DLD1 (cell line): ENCODE measurements at regions not wholly inside any gene's neighbourhood (a gene's known extent, or its start where the extent isn't known, plus 50 kb on each side); places are given as distances from the start of the nearest gene placed in this dataset.

Experiments
- in situ Hi-C: cut with HindIII; loops from 2 replicates; pipeline ENCODE4 v1.10.0; 2017; ENCODE audit warnings: low sequenced_read_pairs

- in situ Hi-C loops = no loop called here
Measured at GRCh38 chr12:127685931-127686330, 581.0 kb upstream of the TMEM132C start.

DNA sequence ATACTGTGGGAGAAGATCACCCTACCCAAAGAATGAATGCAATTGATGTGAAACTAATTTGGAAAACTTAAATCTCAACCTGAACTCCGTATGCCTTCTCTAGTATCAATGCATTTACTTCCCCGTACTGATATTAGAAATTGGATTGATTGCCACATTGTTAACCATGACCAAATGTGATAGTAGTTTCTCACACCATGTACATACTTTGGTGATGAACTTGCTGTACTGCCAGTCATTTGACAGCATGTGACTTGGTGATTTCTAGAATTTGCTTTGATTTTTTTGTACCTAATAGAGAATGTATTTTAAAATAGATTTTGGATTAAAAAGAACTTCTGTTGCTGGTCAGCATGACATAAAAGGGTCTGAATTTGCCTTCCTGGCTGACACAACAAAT is 579.8 kb upstream of the TMEM132C start:
- in situ Hi-C loops = no loop called here

DNA sequence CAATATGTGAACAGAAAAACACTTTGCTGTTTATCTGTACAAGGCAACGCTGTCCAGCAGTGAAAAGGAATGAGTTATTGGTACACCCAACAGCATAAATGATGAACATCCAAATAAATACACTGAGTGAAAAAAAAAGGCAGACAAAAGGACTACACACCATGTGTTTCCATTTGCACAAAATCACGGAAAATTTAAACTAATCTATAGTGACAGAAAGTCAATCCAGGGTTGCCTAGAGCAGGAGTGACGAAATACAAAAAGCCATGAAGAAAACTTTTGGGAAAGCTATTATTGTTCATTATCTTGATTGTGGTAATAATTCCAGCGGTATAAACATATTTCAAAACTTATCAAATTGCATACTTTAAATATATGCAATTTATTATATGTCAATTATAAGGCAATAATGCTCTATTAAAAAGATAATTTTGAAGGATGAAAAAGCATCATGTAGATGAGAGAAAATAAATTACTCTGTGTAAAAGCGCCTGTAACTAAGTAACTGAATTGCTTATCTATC is 578.0 kb upstream of the TMEM132C start:
- in situ Hi-C loops = no loop called here

GRCh38 chr12:127690161-127690560 is 576.8 kb upstream of the TMEM132C start:
- in situ Hi-C loops = no loop called here

GRCh38 chr12:127696963-127697362 is 570.0 kb upstream of the TMEM132C start:
- in situ Hi-C loops = no loop called here

GRCh38 chr12:127703026-127703425 is 563.9 kb upstream of the TMEM132C start:
- in situ Hi-C loops = no loop called here

DNA sequence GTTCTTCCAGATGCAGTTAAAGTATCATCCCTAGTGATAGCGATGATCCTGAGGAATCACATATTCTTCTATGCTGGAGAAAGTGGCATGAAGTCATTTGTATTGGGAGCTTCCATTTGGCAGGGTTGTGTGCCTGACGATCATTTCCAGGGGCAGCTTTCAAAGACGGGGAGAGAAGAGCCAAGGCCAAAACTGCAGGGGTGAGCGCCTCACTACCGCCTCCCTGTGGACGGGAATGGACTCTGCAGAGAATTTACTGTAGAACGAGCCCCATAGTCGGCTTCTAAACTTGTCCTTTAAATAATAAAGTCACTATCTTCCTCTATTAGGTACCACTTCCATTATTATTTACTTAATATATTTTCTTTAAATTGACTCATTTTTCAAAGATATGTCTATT is 555.9 kb upstream of the TMEM132C start:
- in situ Hi-C loops = no loop called here

DNA sequence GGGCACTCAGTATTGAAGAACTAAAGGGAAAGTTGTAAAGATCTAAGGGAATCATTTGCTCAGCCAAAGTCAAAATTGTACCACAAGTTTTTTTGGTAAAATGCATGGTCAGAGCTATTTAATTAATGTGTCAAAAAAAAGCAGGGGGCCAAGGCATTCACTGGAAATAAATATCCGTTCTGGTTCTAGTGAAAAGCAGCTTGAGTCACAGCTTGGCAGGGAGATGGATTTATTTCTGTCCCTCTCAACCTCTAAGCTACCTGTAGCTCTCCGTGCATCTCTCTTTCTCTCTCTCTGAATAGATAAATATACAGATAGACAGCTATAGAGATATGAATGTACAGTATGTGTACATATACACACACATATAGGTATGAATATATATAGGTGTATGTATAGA is 554.4 kb upstream of the TMEM132C start:
- in situ Hi-C loops = no loop called here

- in situ Hi-C loops = no loop called here
Measured at GRCh38 chr12:127716166-127716565, 550.8 kb upstream of the TMEM132C start.

DNA sequence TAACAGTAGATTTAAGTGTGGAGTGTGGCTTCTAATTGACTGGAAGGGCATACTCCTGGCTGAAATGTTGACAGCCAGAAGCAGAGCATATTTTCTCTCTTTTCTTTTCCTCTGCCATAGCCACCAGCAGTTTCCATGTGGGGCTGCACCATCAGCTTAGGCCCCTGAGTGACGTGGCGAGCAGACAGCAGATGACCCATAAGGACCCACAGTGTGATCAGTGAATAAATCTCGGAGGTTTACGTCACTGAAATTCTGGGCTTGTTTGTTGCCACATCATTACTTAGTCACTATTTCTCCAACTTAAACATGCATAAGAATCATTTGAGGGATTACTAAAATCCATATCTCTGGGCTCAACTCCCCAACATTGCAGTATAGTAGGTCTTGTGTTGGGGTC is 549.7 kb upstream of the TMEM132C start:
- in situ Hi-C loops = no loop called here

DNA sequence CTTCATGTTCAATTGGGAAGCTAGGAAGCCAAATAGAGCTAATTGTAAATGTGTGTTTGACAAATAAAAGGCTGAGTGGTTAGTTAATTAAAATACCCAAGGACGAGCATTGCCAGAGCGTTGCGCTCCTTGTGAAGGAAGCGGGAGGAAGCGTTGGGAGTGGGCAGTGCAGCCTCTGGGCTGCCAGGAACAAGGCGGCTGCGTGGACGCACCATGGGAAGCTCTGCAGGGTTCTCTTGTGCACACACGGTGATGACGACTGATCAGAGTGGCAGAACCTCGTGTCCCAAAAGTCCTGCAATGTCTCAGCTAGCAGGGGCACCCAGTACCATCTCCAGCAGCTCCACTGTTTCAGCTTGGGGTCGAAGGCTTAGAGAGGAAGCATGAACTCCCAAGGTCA is 546.6 kb upstream of the TMEM132C start:
- in situ Hi-C loops = no loop called here

DNA sequence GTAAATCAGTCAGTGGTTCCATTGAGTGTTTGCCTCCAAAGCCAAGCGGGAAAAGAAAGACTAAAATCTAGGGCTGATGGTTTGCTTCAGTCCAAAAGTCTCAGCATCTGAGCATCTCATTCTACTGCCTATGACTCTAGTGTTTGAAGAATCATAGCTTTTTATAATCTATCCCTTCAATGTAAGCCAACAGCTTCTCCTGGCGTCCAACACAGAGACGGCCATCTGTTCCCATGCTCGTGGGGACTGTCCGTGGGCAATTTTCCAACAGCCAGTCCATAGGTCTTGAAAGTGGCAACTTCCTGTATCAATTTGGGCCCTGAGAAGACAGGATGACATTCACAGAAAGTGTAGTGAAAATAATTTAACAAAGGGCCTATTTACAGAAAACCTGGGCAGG is 544.4 kb upstream of the TMEM132C start:
- in situ Hi-C loops = no loop called here

DNA sequence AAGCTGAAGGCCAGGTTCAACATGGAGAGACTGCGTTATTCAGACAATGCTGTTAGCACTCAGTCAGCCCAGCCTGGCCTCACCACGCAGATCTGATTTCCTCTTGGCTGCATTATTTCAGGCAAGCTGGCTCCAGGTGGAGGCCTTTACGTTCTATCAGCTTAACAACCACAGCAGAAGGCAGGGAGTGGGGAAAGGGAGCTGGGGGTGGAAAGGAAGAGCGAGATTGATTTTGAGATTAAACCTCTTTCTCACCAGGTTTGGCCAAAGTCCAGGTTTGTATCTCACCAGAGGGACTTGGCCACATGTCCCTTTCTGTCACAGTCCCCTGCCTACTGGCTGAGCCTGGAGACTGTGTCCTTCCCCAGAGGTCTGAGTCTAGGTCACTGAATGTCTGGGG is 543.7 kb upstream of the TMEM132C start:
- in situ Hi-C loops = no loop called here

DNA sequence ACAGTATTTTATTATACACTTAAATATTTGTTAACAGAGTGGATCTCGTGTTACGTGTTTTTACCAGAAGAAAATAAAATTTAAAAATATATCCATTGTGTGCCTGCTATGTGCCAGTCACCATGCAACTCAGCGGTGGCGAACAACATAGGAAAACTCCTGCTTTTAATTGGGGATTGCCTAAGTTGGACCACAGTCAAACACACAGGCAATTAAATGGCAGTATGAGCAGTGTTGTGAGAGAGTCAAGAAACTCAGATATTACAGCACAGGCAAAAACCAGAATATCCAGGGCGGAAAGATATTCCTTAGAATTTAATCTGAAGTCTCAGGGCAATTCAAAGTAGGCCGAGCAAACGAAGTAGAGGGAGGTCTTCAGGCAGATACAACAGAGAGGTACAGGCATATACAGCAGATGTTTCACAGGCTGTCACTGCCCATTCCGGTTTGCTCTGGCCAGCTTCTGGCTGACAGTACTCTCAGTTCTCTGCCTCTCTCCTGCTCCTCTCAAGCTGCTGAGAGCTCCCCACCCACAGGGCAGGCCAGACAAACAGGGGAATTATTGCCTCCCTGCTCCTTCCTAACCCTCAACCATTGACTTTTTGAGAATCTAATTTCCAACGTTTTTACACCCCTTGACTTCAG is 540.2 kb upstream of the TMEM132C start:
- in situ Hi-C loops = no loop called here

- in situ Hi-C loops = no loop called here
Measured at GRCh38 chr12:127728285-127728684, 538.7 kb upstream of the TMEM132C start.

DNA sequence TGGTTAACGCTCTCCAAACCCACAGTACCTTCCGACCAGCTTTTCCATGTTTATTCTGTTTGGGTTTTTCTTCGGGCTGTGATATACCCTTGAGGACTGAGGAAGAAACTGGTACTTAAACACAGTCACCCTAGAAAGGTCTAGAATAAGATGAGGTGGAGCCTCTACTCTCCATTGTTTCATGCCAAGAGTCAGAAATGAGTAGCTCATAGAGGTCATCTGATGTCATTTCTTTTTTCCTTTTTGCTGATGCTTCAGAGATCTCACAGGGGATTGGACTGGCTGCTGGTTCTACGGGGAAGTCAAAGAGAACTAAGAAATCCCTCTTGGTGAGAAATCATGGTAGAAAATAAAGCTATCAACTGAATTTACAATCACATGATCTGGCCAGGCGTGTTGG is 538.2 kb upstream of the TMEM132C start:
- in situ Hi-C loops = no loop called here

DNA sequence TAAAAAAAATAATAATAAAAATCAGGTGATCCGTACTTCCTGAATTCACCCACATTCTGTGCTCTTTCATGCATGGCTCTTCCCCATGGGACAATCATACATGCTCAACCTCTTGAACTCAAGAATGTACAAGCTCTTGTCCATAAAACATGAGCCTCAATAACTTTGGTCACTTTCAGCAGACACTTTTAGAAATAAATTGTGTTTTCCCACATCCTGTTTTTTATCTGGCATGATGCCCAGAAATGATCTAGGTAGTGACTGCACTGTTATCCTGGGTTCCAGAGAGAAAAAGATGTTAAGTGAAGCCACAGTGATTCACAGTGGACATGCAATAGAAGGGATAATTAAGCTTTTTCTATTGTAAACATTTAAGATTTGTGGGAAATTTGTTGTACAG is 537.6 kb upstream of the TMEM132C start:
- in situ Hi-C loops = no loop called here

- in situ Hi-C loops = no loop called here
Measured at GRCh38 chr12:127731657-127732056, 535.3 kb upstream of the TMEM132C start.

- in situ Hi-C loops = no loop called here
Measured at GRCh38 chr12:127742231-127742630, 524.7 kb upstream of the TMEM132C start.

- in situ Hi-C loops = no loop called here
Measured at GRCh38 chr12:127745469-127746212, 521.3 kb upstream of the TMEM132C start.

- in situ Hi-C loops = no loop called here
Measured at GRCh38 chr12:127749416-127749815, 517.6 kb upstream of the TMEM132C start.

DNA sequence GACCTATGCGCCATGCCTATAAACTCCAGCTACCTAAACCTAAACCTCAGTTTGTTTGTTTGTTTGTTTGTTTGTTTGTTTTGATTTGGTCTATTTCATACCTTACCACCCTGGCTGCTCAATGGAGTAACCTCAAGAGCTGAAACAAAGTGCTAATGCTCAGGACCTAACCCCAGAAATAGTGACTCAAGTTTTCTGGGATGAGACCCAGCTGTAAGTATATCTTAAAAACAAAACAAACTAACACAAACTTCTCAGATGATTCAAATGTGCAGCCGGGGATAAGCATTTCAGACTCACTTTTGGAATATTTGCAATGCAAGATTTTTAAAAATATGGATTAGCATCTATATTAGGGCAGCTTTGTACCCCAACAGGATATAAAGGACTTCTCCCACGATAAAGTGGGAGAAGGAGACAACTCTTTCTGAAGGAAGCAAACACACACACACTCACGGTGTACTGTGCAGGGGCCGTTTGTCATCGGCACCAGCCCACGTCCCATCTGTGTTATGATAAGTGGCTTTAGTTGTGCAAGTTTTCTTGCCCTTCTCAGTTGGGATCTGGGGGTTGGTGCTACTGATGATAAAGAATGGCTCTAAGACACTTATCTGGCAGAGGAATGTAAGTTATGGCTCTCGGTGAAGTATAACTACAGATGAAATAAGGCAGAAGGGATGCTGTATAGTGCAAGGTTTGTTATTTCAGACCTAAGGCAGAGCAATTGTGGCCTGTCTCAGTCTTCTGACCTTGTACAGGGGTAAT is 516.7 kb upstream of the TMEM132C start:
- in situ Hi-C loops = no loop called here
